ENCODE measurements at regions not wholly inside any gene's neighbourhood (a gene's known extent, or its start where the extent isn't known, plus 50 kb on each side); places are given as distances from the start of the nearest gene placed in this dataset.

DNA sequence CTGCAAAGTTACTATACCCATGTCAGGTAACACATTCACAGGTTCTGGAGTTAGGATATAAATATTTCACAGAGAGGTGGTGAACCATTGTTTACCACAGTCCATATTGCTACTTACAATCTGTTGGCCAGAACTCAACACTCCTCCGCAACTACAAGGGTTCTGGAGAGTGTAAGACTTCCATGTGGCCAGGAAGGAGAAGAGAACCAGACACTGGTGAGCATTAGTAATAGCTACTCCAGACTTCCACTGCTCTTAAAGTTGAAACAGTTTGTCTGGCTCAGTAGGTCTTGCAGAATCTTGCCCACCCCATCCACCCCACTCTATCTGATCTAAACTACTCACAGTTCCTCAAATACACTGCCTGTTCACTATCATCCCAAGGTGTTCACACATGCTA, 369.6 kb downstream of the DUSP6 start:
- no peak for DNase-seq

DNA sequence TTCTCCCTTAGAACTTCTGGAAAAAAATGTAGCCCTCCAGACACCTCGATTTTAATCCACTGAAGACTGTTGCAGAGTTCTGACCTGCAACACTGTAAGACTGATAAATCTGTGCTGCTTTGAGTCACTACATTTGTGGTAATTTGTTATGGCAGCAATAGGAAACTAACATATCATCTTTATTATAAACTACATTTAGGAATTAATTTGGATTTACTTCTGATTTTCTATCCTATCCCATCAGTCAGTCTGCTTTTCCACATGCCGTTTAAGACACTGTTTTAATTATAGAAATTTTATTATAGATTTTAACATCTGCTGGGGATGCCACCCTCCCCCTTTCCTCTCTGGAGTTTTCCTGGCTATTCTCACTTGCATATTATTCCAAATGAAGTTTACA, 375.2 kb downstream of the DUSP6 start:
- no peak for DNase-seq

DNA sequence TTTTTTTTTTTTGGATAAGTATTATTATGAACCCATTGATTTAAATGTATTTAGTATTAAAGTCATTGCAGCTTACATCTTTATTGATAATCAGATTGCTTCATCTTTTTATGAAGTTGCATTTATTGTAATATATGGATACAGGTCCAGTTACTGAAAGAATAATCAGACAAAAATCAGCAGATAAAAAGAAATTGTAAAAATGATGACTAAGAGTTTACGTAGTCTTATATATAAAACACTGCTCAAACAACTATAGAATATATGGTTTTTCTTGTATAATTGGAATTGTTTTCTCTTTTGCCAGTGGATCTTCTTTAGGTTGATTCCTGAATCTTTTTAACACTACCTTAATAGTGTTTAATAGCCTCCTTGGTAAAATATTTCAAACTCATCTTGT, 378.3 kb downstream of the DUSP6 start:
- no peak for DNase-seq

DNA sequence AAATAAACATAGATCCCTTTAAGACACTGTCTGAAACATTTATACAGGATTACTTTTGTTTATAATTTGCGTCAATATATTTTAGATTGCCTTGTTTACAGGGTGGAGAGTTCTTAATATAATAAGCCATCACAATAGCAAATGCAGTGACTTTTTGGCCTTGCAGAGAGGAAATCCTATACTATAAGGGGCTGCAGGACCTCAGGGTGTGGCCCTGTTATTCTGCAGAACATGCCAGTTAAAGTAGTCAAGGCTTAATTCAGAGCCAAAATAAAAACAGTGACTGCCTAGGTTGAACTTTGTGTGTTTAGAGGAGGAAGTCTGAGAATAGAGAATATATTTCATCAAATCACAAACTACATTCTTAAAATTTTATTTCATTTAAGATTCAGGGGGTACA, 381.6 kb downstream of the DUSP6 start:
- no peak for DNase-seq

DNA sequence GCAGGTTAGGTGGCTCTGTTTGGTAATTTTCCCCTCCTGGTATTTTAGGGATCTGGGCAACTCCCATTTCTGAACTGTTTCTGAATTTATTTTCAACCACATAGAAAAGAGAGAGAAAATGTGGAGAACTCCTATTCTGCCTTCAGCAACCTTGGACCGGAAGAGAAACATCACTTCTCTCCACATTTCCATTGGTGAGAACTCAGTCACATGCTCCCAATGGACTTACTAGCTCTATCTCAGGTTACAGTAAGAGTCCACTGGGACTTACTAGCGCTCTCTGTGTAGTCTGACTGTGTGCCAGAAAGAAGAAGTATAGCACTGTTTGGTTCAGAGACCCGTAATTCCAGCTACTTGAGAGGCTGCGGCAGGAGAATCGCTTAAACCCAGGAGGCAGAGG, 383.2 kb downstream of the DUSP6 start:
- DNase-seq, result no peak

DNA sequence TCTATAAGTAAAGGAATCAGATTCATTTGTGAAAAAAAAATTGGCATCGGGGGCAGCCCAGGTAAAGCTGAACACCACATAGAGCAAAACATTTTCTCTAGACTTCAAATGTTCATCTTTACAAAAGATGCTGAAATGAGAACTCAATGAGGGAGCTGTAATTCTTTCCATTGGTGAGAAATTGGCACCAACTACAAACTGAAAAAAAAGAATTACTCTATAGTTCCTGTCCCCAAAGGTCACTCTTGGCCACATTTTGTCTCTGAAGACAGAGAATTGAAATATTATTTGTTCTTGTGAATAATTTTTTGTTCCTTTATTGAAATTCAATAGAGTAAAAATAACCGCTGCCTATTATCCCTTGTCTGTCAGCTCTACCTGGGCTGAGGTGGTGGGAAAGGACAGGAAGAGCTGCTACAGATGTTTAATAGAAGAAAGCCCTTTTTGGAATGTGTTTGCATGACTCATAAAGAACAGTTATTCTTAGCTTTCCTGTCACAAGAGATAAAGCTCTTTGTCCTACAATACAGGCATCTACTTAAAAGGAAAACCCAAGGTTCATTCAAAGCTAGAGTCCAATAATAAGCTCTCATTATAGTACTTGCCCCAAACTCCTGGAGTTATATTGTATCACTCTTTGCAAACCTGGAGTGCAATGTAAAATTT, 380.1 kb upstream of the KITLG start:
- no peak for DNase-seq

DNA sequence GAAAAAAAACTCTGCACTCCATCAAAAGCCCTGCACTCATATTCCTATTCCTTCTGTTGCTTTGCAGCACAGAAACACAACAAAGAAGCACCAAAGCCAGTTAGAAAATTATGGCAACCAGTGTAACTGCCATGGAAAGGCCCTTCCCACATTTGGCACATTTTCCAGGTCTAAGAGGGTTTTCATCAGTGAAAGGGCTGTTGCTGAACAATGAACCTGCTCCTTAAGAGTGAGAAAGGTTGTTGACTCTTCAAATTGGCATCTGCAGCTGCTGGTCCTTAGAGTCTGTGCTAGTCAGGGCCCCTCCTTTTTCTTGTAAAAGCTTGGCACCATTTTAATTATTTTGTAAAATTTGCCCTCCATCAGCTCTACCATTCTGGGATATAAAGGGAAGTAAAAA, 378.7 kb upstream of the KITLG start:
- DNase-seq, result no peak

DNA sequence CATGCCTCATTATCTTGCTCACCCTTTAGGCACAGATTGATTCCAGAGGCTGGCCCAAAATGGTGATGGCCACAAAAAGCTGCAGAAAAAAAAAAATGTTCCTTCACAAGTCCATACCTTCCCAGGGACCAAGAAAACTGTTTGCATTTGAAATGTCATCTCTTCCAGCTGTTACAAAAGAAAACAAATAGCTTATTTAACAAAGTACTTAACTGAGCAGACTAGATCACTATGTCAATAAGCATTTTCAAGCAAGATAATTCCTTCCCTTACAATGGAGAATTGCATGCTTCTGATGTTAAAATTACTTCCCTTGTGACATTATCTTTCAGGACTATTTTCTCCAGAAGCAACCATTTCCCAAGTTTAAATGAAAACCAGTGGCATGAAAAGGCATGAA, 377.9 kb upstream of the KITLG start:
- no peak for DNase-seq

DNA sequence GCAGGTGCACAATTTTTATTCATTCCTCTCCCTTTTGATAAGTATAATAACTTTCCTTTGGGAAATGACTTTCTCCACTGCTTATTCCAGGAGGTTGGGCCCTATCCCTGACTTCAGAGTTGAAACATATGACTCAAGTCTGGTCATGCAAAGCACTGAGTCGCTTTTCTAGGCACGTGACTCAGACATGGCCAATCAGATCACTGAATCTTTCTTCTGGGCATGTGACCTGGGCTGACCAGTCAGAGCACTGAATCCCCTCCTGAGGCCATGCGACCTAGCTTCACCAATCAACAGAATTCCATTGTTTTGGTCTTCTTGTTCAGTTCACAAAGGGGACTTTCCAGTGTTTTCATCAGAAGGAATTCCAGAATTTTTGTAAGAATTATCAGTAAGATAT, 377.1 kb upstream of the KITLG start:
- no peak for DNase-seq

DNA sequence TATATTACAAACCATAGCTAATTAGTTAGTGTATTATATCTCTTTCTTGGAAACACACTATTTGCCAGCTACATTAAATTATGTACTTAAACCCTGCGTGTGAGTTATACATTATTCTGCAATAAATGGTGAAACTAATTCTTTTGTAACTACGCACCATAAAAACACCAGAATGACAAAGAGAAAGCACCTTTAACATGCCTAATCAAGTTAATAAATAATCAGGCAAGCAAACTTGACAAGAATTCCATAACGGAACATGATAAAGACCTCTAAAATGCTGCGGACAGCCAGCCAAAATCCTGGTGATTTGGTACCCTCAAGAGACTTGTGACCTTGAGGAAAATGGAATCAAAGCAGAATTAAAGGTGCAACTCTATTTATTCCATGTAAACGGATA, 375.3 kb upstream of the KITLG start:
- DNase-seq, result no peak

DNA sequence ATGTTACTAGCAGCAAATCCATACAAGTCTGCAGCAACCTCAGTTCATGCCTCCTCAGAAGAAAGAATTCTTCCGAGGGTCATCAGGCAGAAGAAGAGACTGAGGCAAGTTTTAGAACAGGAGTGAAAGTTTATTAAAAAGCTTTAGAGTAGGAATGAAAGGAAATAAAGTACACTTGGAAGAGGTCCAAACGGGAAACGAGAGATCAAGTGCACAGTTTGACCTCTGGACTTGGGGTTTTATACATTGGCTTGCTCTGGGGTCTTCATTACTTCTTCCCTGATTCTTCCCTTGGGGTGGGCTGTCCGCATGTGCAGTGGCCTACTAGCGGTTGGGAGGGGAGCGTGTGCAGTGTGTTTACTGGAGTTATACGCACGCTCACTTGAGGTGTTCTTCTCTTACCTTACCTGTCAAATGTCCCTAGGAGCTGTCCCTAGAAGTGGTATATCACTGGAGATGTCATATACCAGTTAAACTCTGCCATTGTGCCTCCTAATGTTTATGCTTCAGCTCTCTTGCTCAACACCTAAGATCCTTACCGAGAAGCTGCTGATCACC, 372.8 kb upstream of the KITLG start:
- DNase-seq, result no peak

DNA sequence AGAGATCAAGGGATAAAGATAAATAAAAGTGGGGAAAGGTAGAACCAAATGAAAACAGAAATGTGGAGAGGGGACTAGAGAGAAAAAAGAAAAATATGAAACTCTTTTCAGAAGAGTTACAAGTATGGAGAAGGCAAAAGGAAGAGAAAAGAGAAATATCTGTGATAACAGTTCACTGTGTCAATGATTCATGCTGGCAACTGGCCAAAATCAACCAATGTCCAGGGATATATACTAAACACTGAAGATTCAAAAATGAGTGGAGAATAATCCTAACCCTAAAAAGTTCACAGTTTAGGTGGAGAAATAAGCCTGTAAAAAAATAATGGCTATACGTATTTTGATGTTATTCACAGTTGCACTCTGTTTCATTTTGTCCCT, 372.3 kb upstream of the KITLG start:
- DNase-seq, result no peak

DNA sequence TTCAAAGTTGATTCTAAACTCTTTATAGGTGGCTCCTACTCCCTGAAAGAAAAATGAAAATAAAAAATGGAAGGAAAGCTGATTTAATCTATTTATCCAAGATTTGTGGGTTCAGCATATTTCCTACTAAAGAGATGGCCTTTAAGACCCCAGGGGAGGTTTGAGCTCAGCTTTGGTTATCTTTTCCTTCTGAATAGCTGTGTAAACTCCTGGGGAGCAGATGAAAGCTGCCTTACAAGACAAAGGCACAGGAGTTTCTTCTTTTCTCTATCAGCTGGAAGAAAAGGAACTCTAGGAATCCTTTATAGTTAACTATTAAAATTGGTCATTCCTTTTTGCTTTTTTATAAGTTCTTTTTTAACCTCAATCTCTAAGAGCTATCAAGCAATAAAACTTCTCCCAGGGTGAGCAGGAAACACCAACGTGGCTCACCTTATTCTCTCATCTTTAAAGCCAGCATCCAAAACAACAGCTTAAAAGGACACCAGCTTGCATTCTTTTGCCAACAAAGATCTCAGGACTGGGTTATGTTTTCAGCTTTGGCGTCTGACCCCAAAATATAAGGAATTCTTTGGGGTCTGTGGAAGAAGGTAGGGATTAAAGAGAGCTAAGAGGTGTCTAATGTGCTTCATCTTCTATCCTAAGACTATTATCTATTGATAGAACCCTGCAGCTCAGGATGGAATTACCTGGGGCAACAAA, 371.7 kb upstream of the KITLG start:
- no peak for DNase-seq

DNA sequence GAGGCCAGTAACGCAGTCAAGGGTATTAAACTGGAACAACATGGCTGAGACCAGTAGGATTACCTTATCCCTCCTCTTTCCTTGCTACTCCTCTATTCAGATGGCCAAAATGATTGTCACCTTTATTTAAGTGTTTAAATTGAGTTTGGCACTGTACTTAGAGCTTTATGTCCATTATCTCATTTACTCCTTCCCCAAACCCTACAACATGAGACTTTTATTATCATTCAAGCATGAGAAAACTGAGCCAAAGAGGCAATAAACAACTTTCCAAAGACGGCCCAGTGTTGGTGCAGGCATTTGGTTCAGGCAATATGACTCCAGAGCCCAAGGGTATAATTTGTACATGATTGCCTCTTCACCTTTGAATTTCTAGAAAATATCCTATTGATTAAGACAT, 370.9 kb upstream of the KITLG start:
- DNase-seq, result no peak

DNA sequence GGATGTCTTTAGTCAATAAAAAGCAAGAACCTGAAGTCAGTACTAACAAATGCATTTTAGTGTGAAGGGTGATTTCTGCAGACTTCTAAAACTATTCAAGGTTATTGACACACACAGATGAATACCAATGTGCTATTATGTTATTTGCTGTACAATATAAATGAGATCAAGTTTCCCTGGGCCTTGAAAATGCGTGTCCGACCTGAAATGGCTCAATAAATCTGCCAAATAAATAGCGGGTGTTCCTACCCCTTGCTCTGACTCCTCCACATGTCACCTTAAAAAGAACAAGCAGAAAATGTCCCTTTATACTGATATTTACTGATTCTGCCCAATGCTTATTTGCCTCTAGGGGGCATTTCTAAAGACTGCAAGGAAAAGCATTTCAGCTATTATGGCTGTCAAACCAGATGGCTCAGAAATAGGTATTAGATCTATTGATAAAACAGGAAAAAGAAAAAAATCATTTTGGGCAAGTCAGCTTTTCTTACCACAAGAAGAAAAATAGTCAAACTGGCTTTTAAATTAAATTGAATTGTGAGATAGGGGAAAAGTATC, 367.3 kb upstream of the KITLG start:
- no peak for DNase-seq

DNA sequence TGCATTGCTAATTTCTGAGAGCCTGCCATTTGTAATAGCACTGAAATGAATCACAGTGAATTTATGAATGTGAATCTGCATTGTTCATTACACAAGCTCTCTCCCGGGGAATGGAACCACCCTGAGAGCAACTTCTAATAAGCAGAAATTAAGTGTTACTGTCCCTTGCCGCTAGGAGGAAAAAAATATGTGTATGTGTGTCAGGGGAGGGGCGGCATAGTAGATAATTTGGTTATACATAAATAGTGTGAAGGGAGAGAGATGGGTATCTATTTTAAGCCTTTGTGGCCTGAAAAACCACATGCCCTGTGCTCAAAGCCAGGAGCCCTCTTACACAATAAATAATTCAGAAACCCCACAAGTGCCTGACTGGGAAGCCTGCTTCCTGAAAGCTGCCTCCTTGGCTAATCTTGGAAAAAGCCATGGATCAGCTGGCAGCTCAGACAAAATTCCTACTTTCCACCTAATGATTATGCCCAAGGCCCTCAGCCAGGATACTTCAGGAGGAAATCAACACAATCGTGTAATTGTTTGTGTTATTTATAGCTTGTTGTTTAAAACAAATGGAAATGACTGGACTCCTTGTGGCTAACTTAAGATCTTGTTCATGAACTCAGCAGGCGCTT, 366.2 kb upstream of the KITLG start:
- no peak for DNase-seq

DNA sequence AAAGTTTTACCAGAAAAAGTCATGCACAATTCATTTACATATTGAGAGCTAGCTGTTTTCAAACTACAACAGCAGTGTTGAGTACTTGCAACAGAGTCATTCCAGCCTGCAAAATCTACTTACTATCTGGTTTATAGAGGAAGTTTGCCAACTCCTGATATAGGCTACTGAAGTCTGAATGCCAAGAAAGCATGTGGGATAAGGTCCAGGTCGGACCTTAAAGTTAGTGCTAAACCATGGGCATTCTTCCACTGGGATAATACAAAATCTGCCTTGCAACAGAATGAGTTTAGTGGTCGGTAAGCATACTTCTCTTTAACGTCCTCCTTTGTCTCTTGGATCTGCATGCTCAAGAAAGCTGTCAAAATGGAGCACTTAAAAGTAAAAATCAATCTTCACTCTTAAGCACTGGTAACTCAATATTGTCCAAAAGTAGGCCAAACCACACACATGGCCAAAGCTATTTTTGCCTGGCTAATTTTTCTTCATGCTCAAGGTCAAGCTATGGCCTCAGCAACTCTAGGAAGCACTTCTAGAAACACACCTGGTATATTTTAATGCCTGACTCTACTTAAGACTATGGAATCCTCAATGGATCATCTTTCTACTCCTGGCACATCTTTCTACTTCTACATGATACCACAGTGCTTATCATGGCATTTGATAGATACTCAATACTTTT, 364.9 kb upstream of the KITLG start:
- DNase-seq, result no peak

DNA sequence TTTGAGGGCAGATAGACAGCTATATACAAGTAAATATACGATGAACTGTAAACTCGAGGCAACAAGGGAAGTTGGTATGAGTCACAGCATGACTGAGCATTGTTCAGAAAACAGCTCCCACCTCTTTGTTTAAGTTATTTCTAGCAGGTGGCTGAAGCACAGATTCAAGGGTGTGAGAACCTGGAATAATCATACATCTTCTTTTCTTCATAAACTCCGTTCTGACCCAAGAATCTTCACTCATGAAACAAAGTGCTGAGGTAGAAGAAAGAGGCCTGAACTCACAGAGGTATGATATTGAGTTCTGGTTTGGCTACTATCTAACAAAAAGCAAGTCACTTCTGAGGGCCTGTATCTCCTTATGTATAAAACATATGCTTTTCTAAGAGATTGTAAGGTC, 364.1 kb upstream of the KITLG start:
- DNase-seq, result no peak

DNA sequence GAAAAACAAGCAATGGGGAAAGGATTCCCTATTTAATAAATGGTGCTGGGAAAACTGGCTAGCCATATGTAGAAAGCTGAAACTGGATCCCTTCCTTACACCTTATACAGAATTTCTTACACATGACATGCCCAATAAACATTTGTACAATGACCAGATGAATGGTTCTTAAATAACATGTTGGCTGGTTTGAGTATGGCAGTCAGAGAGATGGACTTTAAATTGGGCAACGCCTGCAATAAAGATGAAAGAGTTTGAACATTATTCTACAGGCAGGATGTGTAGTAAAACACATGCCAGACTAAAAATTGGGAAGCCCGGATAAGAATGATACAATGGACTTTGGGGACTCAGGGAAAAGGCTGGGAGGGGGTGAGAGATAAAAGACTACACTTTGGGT, 360.6 kb upstream of the KITLG start:
- no peak for DNase-seq

DNA sequence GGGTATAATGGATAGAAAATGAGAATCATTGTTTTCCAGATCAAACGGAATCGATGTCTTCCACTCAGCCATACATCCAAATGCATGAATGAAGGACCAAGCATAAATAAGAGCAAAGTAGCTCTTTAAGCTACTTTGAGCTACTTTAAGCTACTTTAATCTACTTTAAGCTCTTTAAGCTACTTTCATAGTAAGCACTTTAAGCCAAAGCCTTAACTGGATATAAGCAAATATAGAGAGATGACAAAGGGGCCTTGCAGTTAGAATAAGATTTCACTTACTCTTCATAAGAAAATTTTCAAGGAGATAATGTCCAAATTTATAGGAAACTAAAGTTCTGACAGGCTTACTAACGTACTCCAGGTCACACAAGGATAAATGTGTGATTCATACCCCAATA, 355.6 kb upstream of the KITLG start:
- no peak for DNase-seq

DNA sequence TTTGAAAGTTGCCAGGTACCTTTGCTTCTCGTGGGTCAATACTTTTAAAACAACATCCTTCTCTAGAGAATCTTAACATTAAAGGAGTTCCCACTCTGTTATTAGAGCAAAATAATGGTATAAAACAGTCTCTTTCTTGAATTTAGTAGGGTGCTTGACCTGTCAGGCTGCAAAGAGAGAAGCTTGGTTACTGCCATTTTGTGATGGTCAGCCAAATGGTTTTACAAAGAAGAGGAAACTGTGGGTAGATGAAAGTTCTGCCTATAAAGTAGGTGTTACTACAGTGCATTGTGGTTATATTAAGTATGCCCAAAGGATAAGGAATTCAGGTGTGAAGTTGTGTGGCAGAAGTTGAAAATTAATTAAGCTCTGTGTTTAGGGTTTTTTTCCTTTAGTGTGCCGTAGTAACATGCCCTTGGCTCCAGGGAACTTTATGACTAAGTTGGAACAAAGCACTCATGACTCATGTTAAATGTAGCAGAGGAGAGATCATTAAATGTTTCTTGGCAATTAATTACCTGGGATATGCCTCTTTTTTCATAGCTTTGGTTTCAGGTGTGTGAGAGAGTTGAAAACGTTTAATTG, 354.0 kb upstream of the KITLG start:
- no peak for DNase-seq

DNA sequence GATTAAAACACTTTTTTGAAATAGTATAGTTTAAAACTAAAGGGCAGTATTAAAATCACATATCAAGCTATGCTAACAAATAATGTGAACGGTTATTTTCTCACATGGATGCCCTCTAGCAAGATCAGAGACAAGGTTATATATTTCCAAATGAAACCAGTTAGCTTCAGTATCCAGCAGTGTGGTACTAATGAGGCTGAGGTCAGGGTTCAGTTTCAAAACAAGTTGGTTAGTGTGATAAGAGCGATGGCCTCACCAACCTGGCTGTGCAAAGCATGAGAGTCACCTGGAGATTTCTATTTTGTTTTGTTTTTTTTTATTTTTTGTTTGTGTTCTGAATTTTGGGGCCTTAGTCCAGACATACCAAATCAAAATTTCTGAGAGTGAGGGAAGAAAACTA, 352.2 kb upstream of the KITLG start:
- DNase-seq, result no peak

DNA sequence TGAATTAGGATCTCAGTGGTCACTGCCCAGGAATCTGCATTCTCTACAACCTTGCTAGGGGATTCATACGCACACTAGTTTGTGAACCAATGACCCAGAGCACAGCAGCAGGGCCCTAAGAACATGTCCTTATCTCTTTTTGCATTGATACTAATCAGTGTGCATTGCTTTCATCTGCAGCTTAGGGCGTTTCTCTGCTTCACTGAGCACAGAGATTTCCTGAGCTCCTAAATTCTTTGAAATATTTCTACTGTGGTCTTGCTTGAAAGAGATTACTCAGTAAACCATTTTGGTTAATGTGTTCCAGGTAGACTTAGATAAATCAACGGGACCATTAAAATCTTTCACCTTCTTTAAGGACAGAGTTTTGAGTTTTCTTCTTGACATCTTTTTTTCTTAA, 351.3 kb upstream of the KITLG start:
- no peak for DNase-seq

Measured in activated naive CD4-positive, alpha-beta T cell treated with anti-CD3 and anti-CD28 coated beads, Interleukin-2, amount 50 U/mL, for 16 hours (primary cell).